ENCODE measurements at regions not wholly inside any gene's neighbourhood (a gene's known extent, or its start where the extent isn't known, plus 50 kb on each side); places are given as distances from the start of the nearest gene placed in this dataset.

DNA sequence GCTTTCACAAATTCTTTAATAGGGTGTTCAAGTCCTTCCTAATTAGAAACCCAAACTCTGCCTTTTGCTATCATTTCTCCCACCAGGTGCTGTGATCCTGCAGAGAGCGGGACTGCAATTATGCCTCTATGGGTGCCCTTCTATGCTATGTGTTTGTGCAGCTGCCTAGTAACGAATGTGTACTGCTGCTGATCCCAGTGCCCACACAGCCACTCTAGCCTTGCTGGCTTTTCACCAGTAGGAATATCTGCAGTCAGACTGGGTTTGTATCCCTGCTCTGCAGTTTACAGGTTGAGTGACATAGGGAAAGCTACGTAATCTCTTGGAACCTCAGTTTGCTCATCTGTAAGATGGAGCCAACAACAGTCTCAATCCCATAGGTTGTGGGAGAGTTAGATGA, 179.6 kb upstream of the IRX3 start:
- H3K4me3 ChIP-seq: no peak overlapping the region
- intact Hi-C loops (cut with DNase I): no loop called here
- no peaks in the 10 kb centered on the region for H3K27me3 ChIP-seq (ENCODE audit: low read depth)
- ATAC-seq (no peak), DNase-seq (no peak)
- peaks cover 18% of the 10 kb centered on the region for H3K9me3 ChIP-seq
- H3K4me1 ChIP-seq: no peaks in the 10 kb centered on the region
- no peak overlapping the region for H3K27ac ChIP-seq
- TF ChIP-seq, protein P1, sequence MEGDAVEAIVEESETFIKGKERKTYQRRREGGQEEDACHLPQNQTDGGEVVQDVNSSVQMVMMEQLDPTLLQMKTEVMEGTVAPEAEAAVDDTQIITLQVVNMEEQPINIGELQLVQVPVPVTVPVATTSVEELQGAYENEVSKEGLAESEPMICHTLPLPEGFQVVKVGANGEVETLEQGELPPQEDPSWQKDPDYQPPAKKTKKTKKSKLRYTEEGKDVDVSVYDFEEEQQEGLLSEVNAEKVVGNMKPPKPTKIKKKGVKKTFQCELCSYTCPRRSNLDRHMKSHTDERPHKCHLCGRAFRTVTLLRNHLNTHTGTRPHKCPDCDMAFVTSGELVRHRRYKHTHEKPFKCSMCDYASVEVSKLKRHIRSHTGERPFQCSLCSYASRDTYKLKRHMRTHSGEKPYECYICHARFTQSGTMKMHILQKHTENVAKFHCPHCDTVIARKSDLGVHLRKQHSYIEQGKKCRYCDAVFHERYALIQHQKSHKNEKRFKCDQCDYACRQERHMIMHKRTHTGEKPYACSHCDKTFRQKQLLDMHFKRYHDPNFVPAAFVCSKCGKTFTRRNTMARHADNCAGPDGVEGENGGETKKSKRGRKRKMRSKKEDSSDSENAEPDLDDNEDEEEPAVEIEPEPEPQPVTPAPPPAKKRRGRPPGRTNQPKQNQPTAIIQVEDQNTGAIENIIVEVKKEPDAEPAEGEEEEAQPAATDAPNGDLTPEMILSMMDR (IDR thresholded peaks at IDR 0.05): no peak
- H3K36me3 ChIP-seq: no peaks in the 10 kb centered on the region

DNA sequence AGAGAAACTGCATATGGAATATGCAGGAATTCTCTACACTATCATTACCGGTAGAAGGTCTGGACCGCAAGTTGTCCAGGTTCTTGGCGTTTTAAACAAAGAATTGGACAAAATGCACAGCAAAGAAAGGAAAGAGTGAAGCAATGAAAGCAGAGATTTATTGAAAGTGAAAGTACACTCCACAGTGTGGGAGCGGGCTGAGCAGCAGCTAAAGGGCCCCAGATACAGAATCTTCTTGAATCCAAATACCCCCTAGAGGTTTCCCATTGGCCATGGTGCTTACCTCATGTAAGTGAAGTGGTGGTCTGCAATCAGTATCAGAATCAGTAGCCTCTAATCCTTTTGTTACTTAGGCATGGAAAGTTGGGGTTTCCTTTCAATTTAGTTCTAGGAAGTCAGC, 178.5 kb upstream of the IRX3 start:
- TF ChIP-seq, protein P1 (IDR thresholded peaks at IDR 0.05): no peak
- no peak overlapping the region for H3K27ac ChIP-seq
- intact Hi-C loops (cut with DNase I): no loop called here
- H3K27me3 ChIP-seq (ENCODE audit: low read depth): peaks cover 4% of the 10 kb centered on the region
- ATAC-seq: no peak
- H3K4me3 ChIP-seq: no peak overlapping the region
- H3K36me3 ChIP-seq: no peaks in the 10 kb centered on the region
- no peaks in the 10 kb centered on the region for H3K4me1 ChIP-seq
- DNase-seq: no peak
- peaks cover 18% of the 10 kb centered on the region for H3K9me3 ChIP-seq

DNA sequence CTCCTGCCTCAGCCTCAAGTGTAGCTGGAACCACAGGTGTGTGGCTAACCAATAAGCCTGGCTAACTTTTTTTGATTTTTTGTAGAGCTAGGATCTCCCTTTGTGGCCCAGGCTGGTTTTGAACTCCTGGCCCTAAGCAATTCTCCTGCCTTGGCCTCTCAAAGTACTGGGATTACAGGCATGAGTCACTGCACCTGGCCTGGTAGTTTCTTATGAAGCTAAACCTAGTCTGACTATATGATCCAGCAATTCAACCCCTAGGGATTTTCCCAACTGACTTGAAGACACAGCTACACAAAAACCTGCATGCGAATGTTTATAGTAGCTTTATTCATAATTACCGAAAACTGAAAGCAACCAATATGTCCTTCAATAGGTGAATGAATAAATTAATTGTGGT, 176.2 kb upstream of the IRX3 start:
- Histone ChIP-seq H3K4me1 (no peaks in the 10 kb centered on the region), H3K27me3 (ENCODE audit: low read depth) (peaks cover 4% of the 10 kb centered on the region), H3K36me3 (no peaks in the 10 kb centered on the region), H3K9me3 (peaks cover 18% of the 10 kb centered on the region), H3K4me3 (no peak overlapping the region), H3K27ac (no peak overlapping the region)
- ATAC-seq (no peak), DNase-seq (no peak)
- intact Hi-C loops (cut with DNase I): no loop called here
- TF ChIP-seq, protein P1 (IDR thresholded peaks at IDR 0.05): no peak

DNA sequence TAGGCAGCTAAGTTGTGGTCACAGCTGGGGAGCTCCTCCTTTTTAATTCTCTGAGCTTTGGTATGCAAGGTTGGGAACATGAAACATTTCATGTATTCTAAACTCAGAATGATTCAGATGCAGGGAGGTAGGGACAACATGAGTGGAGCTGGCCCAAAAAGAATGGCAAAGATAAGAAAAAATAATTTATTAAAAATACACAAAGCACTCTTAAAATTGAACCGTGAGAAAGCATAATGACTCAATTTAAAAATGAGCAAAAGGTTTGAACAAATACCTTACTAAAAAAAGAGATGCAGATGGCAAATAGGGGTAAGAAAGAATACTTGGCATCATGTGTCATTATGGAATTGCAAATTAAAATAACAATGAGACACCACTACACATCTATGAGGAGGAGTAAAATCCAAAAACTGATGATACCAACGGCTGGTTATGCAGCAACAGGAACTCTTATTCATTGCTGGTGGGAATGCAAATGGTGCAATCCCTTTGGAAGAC, 175.6 kb upstream of the IRX3 start:
- Histone ChIP-seq H3K27me3 (ENCODE audit: low read depth) (peaks cover 4% of the 10 kb centered on the region), H3K4me1 (no peaks in the 10 kb centered on the region), H3K27ac (no peak overlapping the region), H3K36me3 (no peaks in the 10 kb centered on the region), H3K9me3 (peaks cover 18% of the 10 kb centered on the region), H3K4me3 (no peak overlapping the region)
- ATAC-seq (no peak), DNase-seq (no peak)
- intact Hi-C loops (cut with DNase I): no loop called here
- TF ChIP-seq, protein P1 (IDR thresholded peaks at IDR 0.05): no peak

DNA sequence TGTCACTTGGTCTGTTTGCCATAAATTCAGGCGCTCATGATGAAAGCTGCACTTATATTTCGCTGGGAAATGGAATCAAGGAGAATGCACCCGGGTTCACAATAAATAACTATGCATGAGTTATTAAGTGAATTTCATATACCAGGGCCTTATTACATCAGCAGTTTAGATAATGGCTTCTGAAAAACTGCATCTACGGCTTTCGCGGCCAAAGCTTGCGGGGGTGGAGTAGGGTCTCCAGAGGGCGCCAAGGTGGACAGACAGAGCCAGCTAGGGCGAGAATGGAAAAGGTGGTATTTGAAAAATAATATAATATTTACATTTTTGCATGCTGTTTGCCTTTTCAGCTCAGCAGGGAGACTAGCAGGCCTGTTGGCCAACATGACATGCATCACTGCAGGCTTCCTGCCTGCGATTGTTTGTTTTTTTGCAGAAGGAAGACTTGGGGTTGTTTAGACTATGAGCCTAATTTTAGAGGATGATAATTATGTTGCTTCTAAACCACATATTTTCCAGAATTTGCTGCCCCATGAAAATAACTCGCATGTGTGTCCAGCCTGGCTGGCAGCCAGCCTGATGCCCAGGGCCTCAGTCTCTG, 173.8 kb upstream of the IRX3 start:
- TF ChIP-seq, protein P1 (IDR thresholded peaks at IDR 0.05): no peak
- ATAC-seq (no peak), DNase-seq (no peak)
- intact Hi-C loops (cut with DNase I): no loop called here
- Histone ChIP-seq H3K4me3 (no peak overlapping the region), H3K9me3 (peaks cover 18% of the 10 kb centered on the region), H3K4me1 (no peaks in the 10 kb centered on the region), H3K36me3 (no peaks in the 10 kb centered on the region), H3K27me3 (ENCODE audit: low read depth) (peaks cover 4% of the 10 kb centered on the region), H3K27ac (no peak overlapping the region)

All from lower lobe of right lung (tissue), 2 donors.